HG03175 (cell line): ENCODE measurements at regions not wholly inside any gene's neighbourhood (a gene's known extent, or its start where the extent isn't known, plus 50 kb on each side); places are given as distances from the start of the nearest gene placed in this dataset.

Experiments
- ATAC-seq: cut with Tn5 transposase; IDR thresholded peaks from one replicate; pipeline ENCODE4 v1.9.1; 2021; ENCODE audit warnings: mild to moderate bottlenecking, moderate library complexity; ENCODE audit not compliant: unreplicated experiment

- no peak for ATAC-seq
Measured at GRCh38 chr4:123919576-123920098, 523.0 kb downstream of the SPRY1 start.

- ATAC-seq, result no peak
Measured at GRCh38 chr4:123921339-123921738, 524.7 kb downstream of the SPRY1 start.

GRCh38 chr4:123922847-123923246 lies 526.3 kb downstream of the SPRY1 start:
- ATAC-seq, result no peak

- ATAC-seq, result no peak
Measured at GRCh38 chr4:123924536-123924935, 527.9 kb downstream of the SPRY1 start.

GRCh38 chr4:123929565-123929964 lies 533.0 kb downstream of the SPRY1 start:
- no peak for ATAC-seq

- no peak for ATAC-seq
Measured at GRCh38 chr4:123930996-123931395, 534.4 kb downstream of the SPRY1 start.

- ATAC-seq, result no peak
Measured at GRCh38 chr4:123934096-123934495, 537.5 kb downstream of the SPRY1 start.

GRCh38 chr4:123936621-123937043 lies 540.0 kb downstream of the SPRY1 start:
- ATAC-seq, result no peak

- ATAC-seq, result no peak
Measured at GRCh38 chr4:123937581-123937980, 541.0 kb downstream of the SPRY1 start.

- ATAC-seq, result no peak
Measured at GRCh38 chr4:123939621-123940020, 543.0 kb downstream of the SPRY1 start.

- ATAC-seq, result no peak
Measured at GRCh38 chr4:123940604-123941003, 544.0 kb downstream of the SPRY1 start.

GRCh38 chr4:123941306-123941705 lies 544.7 kb downstream of the SPRY1 start:
- ATAC-seq, result no peak

GRCh38 chr4:123943976-123944375 lies 547.4 kb downstream of the SPRY1 start:
- ATAC-seq, result no peak

- ATAC-seq, result no peak
Measured at GRCh38 chr4:123945301-123945700, 548.7 kb downstream of the SPRY1 start.

- no peak for ATAC-seq
Measured at GRCh38 chr4:123950530-123950929, 553.9 kb downstream of the SPRY1 start.

GRCh38 chr4:123952530-123953274 lies 556.1 kb downstream of the SPRY1 start:
- no peak for ATAC-seq

GRCh38 chr4:123953566-123953965 lies 557.0 kb downstream of the SPRY1 start:
- no peak for ATAC-seq

- no peak for ATAC-seq
Measured at GRCh38 chr4:123954220-123954619, 557.6 kb downstream of the SPRY1 start.

- ATAC-seq, result no peak
Measured at GRCh38 chr4:123955167-123955800, 558.7 kb downstream of the SPRY1 start.

GRCh38 chr4:123956204-123956603 lies 559.6 kb downstream of the SPRY1 start:
- ATAC-seq, result no peak

GRCh38 chr4:123966990-123967769 lies 570.6 kb downstream of the SPRY1 start:
- no peak for ATAC-seq

- no peak for ATAC-seq
Measured at GRCh38 chr4:123972031-123972430, 575.4 kb downstream of the SPRY1 start.
